ENCODE measurements at regions not wholly inside any gene's neighbourhood (a gene's known extent, or its start where the extent isn't known, plus 50 kb on each side); places are given as distances from the start of the nearest gene placed in this dataset.

DNA sequence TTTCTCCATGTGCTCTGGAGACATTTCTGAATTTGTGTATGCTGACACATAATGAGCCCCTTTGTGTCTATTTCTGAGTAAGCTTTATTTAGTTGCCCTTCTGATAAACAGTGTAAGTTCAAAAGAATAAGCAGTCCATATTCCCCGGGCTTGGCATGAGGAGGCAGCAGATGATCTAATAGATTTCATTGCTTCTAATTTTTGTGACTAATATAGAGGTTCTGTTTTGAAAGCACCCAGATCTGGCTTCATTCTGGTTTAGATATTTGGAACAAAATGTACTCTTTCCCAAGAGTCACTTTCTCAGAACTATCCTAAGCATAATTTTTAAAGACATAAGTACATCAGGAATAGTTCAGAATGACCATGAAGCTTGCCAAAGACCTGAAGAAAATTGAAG is 290.9 kb downstream of the BTG1 start:
- TF ChIP-seq, protein P1, sequence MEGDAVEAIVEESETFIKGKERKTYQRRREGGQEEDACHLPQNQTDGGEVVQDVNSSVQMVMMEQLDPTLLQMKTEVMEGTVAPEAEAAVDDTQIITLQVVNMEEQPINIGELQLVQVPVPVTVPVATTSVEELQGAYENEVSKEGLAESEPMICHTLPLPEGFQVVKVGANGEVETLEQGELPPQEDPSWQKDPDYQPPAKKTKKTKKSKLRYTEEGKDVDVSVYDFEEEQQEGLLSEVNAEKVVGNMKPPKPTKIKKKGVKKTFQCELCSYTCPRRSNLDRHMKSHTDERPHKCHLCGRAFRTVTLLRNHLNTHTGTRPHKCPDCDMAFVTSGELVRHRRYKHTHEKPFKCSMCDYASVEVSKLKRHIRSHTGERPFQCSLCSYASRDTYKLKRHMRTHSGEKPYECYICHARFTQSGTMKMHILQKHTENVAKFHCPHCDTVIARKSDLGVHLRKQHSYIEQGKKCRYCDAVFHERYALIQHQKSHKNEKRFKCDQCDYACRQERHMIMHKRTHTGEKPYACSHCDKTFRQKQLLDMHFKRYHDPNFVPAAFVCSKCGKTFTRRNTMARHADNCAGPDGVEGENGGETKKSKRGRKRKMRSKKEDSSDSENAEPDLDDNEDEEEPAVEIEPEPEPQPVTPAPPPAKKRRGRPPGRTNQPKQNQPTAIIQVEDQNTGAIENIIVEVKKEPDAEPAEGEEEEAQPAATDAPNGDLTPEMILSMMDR (IDR thresholded peaks at IDR 0.05): peak in 1 of 4 experiments; percentile 7
- TF ChIP-seq POLR2A (IDR thresholded peaks at IDR 0.05): no peak

All from uterus (tissue), 2 donors.